Thymus (tissue), 11 donors: ENCODE measurements at regions not wholly inside any gene's neighbourhood (a gene's known extent, or its start where the extent isn't known, plus 50 kb on each side); places are given as distances from the start of the nearest gene placed in this dataset.

Experiments used
- DNase-seq, 9 donors: peaks; one replicate each; pipeline ENCODE4 v3.0.0-alpha.2; 2013; ENCODE audit warnings: low spot score in 9 of 9, low read depth in 6 of 9, missing footprints in 1 of 9
- H3K27ac ChIP-seq, 2 donors: one replicate each; pipeline ENCODE4 v1.5.1; 2013; ENCODE audit warnings: control low read depth in 1 of 2, low read depth in 1 of 2, low read length in 1 of 2, mild to moderate bottlenecking in 1 of 2, moderate library complexity in 1 of 2
- H3K27me3 ChIP-seq, 2 donors: one replicate each; pipeline ENCODE4 v1.5.1; 2013; ENCODE audit warnings: low read length in 1 of 2; ENCODE audit not compliant: control insufficient read depth in 2 of 2, insufficient read depth in 1 of 2
- H3K36me3 ChIP-seq, 2 donors: one replicate each; pipeline ENCODE4 v1.5.1; 2013; ENCODE audit warnings: low read length in 1 of 2, mild to moderate bottlenecking in 1 of 2, moderate library complexity in 1 of 2; ENCODE audit not compliant: control insufficient read depth in 2 of 2, insufficient read depth in 2 of 2
- H3K4me1 ChIP-seq, 2 donors: one replicate each; pipeline ENCODE4 v1.5.1; 2013; ENCODE audit warnings: low read length in 2 of 2; ENCODE audit not compliant: control insufficient read depth in 2 of 2, insufficient read depth in 2 of 2
- H3K4me3 ChIP-seq, 2 donors: one replicate each; pipeline ENCODE4 v1.5.1; 2013; ENCODE audit warnings: low read length in 2 of 2, control low read depth in 1 of 2, mild to moderate bottlenecking in 1 of 2
- H3K9me3 ChIP-seq, 2 donors: one replicate each; pipeline ENCODE4 v1.5.1; 2013; ENCODE audit warnings: low read length in 1 of 2, mild to moderate bottlenecking in 1 of 2; ENCODE audit not compliant: control insufficient read depth in 2 of 2, insufficient read depth in 1 of 2
- WGBS: extraction: QIAGEN DNeasy Blood & Tissue Kit; methylation state at CpG from one replicate; pipeline ENCODE4 v1.1.7; 2013; 5-methylcytosine and 5-hydroxymethylcytosine counted together
- donor health status: healthy.

DNA sequence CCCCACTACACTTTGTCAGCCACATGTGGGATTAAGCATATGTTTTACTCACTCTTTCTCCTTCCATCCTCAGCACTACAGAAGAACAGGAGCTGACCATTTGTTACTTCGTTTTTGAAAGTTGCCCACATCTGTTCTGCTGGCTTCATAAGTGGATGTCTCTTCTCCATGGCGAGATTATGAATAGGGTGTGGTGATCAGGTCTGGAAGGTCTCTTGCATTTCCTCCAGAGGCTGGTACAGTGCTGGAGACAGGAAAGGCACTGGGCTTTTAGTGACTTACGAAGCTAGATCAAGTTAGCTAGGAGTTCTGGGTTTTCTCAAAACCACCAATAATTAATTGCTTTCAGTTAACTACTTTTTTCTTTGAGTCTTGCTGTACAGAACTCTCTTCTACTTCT lies 136.5 kb downstream of the AQP4 start:
- no peak for DNase-seq
- H3K27me3 ChIP-seq, result no peaks in the 10 kb centered on the region
- H3K4me3 ChIP-seq, result no peak overlapping the region
- peaks cover 0 to 2% of the 10 kb centered on the region in 2 donors for H3K9me3 ChIP-seq
- H3K36me3 ChIP-seq, result no peaks in the 10 kb centered on the region
- WGBS, result 98% methylated on average over 3 of the region's 3 CpGs
- H3K4me1 ChIP-seq, result no peaks in the 10 kb centered on the region
- H3K27ac ChIP-seq, result no peak overlapping the region

DNA sequence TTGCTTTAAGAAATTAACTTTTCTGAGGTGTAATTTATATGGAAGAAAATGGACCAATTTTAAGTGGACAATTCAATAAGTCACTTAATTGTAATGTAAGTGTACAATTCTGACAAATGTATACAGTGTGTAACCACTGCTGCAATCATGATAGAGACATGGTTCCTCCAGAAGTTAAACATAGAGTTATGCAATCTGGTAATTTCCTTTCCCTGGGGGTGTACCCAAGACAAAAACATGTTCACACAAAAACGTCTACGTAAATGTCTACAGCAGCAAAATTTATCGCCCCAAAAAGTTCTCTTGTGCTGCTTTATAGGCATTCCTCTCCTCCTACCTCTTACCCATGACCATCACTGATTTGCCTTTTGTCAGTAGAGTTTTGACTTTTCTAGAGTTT lies 141.5 kb downstream of the AQP4 start:
- no peaks in the 10 kb centered on the region for H3K27me3 ChIP-seq
- no peaks in the 10 kb centered on the region for H3K36me3 ChIP-seq
- WGBS, result 97% methylated on average over 3 of the region's 3 CpGs
- H3K27ac ChIP-seq, result no peak overlapping the region
- no peaks in the 10 kb centered on the region for H3K4me1 ChIP-seq
- no peak for DNase-seq
- H3K4me3 ChIP-seq, result no peak overlapping the region
- no peaks in the 10 kb centered on the region for H3K9me3 ChIP-seq

DNA sequence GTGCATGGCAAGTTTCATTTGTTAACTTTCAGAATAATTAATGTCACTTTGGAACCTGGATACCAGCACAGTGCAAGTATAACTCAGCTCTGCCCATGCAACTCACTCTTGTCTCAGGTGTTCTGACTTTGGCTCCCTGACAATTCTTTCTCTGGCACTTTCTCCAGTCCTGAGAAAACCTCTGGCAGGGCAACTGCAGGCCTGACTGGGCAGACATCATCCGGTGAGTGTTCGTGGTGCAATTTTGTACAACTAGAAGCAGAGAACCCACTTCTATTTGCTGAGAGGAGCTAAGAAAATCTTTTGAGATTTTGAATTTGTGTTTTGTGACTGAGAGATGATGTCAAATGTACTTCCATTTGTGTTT lies 143.0 kb downstream of the AQP4 start:
- 98% methylated on average over 2 of the region's 2 CpGs for WGBS

DNA sequence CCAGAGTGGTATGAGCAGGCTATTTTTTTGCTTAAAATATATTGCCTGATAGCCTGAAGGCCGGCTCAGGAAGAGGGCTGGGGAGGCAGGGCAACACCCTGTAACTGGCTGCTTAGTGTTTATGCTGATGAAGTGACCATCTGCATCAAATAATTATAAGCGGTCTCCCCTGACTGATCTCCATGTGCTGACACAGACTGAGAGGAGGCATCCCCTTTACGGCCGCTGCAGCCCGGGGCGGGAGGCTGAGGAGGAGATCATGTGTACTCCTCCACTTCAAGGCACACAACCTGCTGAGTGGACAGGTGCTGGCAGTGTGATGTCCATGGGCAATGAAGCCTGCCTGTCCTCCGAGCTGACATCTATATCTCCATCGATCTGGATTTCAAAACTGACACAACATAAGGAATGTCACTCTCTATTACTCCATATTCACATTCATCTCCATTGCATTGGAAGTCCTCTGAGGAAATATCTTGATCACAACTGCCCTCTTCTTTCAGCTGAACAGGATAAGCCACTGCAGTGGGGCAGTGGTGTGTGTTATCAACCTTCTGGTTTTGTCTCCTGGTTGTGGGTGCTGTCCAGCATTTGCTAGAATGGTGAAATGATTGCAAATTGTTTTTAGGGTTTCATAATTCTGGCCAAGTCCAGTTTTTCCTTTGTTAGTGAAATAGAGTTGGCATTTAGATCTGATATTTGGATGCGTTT lies 143.5 kb downstream of the AQP4 start:
- H3K27me3 ChIP-seq, result no peaks in the 10 kb centered on the region
- H3K4me1 ChIP-seq, result peaks cover 0 to 8% of the 10 kb centered on the region in 2 donors
- no peak overlapping the region for H3K27ac ChIP-seq
- no peaks in the 10 kb centered on the region for H3K36me3 ChIP-seq
- no peaks in the 10 kb centered on the region for H3K9me3 ChIP-seq
- DNase-seq, result no peak
- WGBS, result 94% methylated on average over 9 of the region's 9 CpGs
- H3K4me3 ChIP-seq, result no peak overlapping the region

More for the DNA sequence above, 143.0 kb downstream of the AQP4 start:
- H3K4me1 ChIP-seq, result peaks cover 0 to 2% of the 10 kb centered on the region in 2 donors
- H3K27ac ChIP-seq, result no peak overlapping the region
- H3K4me3 ChIP-seq, result no peak overlapping the region
- H3K27me3 ChIP-seq, result no peaks in the 10 kb centered on the region
- no peaks in the 10 kb centered on the region for H3K36me3 ChIP-seq
- DNase-seq, result no peak
- no peaks in the 10 kb centered on the region for H3K9me3 ChIP-seq

DNA sequence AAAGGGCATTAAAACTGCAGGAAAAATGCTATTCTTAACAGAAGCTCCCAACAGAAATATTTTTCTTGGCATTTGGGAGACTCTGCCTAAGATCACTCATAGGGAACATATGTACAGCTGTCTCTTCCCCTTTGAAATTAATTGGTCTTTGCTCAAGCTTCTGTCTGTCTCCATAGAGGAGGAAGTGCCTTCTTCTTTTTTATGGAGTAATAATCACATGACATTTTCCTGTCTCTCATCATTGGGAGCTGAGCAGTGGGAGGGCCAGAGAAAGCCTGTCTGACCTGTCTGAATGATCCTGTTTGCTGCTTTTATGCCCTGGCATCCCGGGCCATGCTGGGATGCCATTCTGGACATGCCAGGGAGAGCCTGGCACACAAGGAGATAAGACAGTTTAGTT lies 145.6 kb downstream of the AQP4 start:
- 99% methylated on average over 1 of the region's 1 CpG for WGBS
- peaks cover 0 to 10% of the 10 kb centered on the region in 2 donors for H3K4me1 ChIP-seq
- H3K27me3 ChIP-seq, result no peaks in the 10 kb centered on the region
- no peaks in the 10 kb centered on the region for H3K9me3 ChIP-seq
- H3K4me3 ChIP-seq, result no peak overlapping the region
- H3K27ac ChIP-seq, result no peak overlapping the region
- DNase-seq, result no peak
- H3K36me3 ChIP-seq, result no peaks in the 10 kb centered on the region

DNA sequence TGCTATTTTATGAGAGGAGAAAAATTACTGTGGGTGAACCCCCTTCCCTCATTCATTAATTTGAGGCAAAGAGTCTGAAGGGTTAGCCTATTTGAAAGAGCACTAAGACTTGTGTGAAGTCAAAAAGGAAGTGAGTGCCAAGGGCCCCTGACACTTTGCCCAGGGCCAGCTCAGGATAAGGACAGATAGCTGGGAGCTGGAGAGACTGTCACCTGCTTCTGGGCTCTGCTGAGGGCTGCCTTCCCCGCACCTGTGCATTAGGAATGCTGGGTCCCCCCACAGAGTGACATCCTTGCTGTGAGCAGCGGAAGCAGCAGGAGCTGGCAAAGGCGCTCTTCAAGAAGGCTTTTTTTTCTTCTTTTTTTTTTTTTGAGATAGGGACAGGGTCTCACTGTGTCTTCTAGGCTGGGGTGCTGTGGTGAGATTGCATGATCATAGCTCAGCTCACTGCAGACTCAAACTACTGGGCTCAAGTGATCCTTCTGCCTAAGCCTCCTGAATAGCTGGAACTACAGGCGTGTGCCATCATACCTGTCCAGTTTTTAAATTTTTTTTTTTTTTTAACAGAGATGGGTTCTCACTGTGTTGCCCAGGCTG lies 148.3 kb downstream of the AQP4 start:
- Histone ChIP-seq H3K27ac (no peak overlapping the region), H3K4me3 (no peak overlapping the region), H3K36me3 (no peaks in the 10 kb centered on the region), H3K27me3 (no peaks in the 10 kb centered on the region), H3K4me1 (peaks cover 0 to 16% of the 10 kb centered on the region in 2 donors), H3K9me3 (no peaks in the 10 kb centered on the region)
- peak in 1 of 9 donors; percentile 31 for DNase-seq
- WGBS, result 47% methylated on average over 4 of the region's 4 CpGs

DNA sequence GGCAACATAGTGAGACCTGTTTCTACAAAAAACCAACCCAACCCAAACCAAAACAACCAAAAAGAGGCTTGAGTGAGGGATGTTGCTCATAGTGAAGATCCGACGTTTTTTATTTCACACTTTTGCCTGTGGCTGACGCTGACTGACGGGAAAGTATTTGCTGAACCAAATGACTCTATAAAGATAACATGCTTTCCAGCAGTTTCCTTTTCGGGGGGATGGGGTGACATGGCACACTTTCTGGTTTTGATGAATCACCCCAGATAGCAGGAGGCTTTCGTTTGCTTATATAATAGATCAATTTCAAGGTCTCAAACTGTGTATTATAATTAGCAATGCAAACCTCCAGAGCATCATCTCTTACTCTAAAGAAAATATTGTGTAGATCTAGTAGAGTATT lies 150.8 kb downstream of the AQP4 start:
- WGBS, result 26% methylated on average over 6 of the region's 6 CpGs
- Histone ChIP-seq H3K4me1 (peaks cover 11 to 28% of the 10 kb centered on the region in 2 donors), H3K27me3 (no peaks in the 10 kb centered on the region), H3K9me3 (no peaks in the 10 kb centered on the region), H3K36me3 (no peaks in the 10 kb centered on the region), H3K4me3 (no peak overlapping the region), H3K27ac (no peak overlapping the region)
- DNase-seq, result no peak

DNA sequence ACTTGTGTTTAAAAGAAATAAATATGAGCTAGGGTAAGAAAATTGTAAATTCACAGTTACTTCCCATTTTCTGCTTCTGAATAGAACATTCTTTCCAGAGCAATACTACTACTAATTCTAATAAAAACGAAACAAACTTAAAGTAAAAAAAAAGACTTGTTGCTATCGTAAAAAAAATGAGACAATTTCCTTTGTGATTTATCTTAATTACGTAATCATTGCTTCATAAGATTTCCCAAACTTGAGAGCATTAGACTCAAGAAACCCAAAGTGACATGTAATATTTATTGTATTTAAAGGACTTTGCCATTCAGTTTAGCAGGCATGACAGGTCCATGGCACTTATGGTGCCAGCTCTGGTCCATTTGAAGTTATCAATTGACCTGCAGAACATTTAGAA lies 153.8 kb downstream of the AQP4 start:
- 75% methylated on average over 3 of the region's 3 CpGs for WGBS
- peaks cover 11 to 25% of the 10 kb centered on the region in 2 donors for H3K4me1 ChIP-seq
- H3K9me3 ChIP-seq, result no peaks in the 10 kb centered on the region
- H3K27ac ChIP-seq, result no peak overlapping the region
- H3K36me3 ChIP-seq, result no peaks in the 10 kb centered on the region
- DNase-seq, result no peak
- H3K27me3 ChIP-seq, result no peaks in the 10 kb centered on the region
- no peak overlapping the region for H3K4me3 ChIP-seq

DNA sequence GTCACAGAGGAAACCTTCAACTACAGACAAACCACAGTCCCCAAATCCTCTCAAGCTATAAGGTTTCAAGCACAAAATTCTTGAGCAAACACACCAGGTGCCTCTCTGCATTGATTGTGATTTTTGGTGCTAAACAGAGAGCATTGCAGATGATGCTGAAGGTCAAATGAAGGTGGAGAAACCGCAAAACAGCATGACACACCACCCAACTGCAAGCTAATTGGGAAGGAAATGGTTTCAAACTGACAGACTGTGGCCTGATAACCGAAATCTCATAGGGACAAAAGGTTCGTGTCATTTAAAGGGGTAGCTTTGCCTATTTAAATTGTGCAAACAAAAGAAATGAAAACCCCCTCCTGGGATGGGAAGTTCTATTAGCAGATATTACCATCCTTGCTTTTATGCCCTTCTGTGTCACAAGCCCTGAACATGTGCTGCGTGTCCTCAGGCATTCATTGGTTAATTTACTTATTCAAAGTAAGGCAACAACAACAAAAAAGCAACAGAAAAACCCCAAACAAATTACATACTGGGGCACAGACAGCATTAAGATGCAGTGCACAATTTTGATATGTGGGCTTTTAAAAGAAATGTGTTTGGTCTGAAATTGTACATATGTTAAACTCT lies 154.9 kb downstream of the AQP4 start:
- WGBS, result 4% methylated on average over 4 of the region's 4 CpGs
- H3K4me1 ChIP-seq, result peaks cover 11 to 25% of the 10 kb centered on the region in 2 donors
- no peaks in the 10 kb centered on the region for H3K9me3 ChIP-seq
- peak in 8 of 9 donors; percentile 20 to 83 (median 56) for DNase-seq
- peak overlapping the region; percentile 26 to 67 for H3K27ac ChIP-seq
- no peak overlapping the region for H3K4me3 ChIP-seq
- H3K27me3 ChIP-seq, result no peaks in the 10 kb centered on the region
- H3K36me3 ChIP-seq, result no peaks in the 10 kb centered on the region
